Neural cell (in vitro differentiated cells): ENCODE measurements at regions not wholly inside any gene's neighbourhood (a gene's known extent, or its start where the extent isn't known, plus 50 kb on each side); places are given as distances from the start of the nearest gene placed in this dataset.

Source experiments
- EP300 ChIP-seq: fragments of 450-650 bp; conservative IDR thresholded peaks from 2 replicates; pipeline ENCODE4 v1.6.1; 2014; ENCODE audit warnings: antibody characterized with exemption, mild to moderate bottlenecking, moderate library complexity; ENCODE audit not compliant: poor library complexity, severe bottlenecking
- EZH2 ChIP-seq: fragments of 200-600, 300-800 bp; shearing (Covaris generic), sonication (generic); IDR thresholded peaks from 2 replicates; pipeline ENCODE4 v1.6.1; 2014; ENCODE audit warnings: antibody characterized with exemption, low read length, borderline replicate concordance, mild to moderate bottlenecking; ENCODE audit not compliant: insufficient read depth, poor library complexity, severe bottlenecking
- POLR2AphosphoS5 ChIP-seq: IDR thresholded peaks from 2 replicates; pipeline ENCODE4 v1.6.1; 2012
- RAD21 ChIP-seq: fragments of 450-650 bp; conservative IDR thresholded peaks from 2 replicates; pipeline ENCODE4 v1.6.1; 2014; ENCODE audit warnings: antibody characterized with exemption, mild to moderate bottlenecking, moderate library complexity
- TF ChIP-seq, protein P1 (sequence below): IDR thresholded peaks from 2 replicates; pipeline ENCODE4 v1.6.1; 2012; ENCODE audit warnings: borderline replicate concordance
- TF ChIP-seq, protein P2 (sequence below): fragments of 450-650 bp; IDR thresholded peaks from 2 replicates; pipeline ENCODE4 v1.5.1; 2014; ENCODE audit warnings: antibody characterized with exemption, mild to moderate bottlenecking, moderate library complexity; ENCODE audit not compliant: poor library complexity, severe bottlenecking

DNA sequence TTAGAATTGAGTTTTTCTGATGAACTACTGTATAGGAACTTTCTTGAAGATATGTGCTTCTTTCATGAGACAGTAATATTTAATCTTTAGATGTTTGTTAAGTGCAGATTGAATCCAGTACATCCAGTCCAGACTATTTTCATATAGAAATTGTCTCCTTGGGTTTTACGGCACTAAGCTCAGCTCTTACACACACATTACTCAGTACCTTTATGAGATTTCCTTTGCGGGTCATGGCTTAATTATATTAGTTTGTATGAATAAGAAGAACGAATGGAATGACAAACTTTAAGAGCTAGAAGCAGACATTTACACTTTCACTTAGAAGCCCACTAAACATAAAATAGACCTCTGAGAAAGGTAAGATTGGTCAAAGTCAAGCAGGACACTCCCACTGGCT lies 223.3 kb upstream of the THUMPD2 start:
- TF ChIP-seq, protein P1, sequence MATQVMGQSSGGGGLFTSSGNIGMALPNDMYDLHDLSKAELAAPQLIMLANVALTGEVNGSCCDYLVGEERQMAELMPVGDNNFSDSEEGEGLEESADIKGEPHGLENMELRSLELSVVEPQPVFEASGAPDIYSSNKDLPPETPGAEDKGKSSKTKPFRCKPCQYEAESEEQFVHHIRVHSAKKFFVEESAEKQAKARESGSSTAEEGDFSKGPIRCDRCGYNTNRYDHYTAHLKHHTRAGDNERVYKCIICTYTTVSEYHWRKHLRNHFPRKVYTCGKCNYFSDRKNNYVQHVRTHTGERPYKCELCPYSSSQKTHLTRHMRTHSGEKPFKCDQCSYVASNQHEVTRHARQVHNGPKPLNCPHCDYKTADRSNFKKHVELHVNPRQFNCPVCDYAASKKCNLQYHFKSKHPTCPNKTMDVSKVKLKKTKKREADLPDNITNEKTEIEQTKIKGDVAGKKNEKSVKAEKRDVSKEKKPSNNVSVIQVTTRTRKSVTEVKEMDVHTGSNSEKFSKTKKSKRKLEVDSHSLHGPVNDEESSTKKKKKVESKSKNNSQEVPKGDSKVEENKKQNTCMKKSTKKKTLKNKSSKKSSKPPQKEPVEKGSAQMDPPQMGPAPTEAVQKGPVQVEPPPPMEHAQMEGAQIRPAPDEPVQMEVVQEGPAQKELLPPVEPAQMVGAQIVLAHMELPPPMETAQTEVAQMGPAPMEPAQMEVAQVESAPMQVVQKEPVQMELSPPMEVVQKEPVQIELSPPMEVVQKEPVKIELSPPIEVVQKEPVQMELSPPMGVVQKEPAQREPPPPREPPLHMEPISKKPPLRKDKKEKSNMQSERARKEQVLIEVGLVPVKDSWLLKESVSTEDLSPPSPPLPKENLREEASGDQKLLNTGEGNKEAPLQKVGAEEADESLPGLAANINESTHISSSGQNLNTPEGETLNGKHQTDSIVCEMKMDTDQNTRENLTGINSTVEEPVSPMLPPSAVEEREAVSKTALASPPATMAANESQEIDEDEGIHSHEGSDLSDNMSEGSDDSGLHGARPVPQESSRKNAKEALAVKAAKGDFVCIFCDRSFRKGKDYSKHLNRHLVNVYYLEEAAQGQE: no peak
- TF ChIP-seq RAD21: no peak
- no peak for TF ChIP-seq EP300
- no peak for TF ChIP-seq EZH2
- TF ChIP-seq, protein P2, sequence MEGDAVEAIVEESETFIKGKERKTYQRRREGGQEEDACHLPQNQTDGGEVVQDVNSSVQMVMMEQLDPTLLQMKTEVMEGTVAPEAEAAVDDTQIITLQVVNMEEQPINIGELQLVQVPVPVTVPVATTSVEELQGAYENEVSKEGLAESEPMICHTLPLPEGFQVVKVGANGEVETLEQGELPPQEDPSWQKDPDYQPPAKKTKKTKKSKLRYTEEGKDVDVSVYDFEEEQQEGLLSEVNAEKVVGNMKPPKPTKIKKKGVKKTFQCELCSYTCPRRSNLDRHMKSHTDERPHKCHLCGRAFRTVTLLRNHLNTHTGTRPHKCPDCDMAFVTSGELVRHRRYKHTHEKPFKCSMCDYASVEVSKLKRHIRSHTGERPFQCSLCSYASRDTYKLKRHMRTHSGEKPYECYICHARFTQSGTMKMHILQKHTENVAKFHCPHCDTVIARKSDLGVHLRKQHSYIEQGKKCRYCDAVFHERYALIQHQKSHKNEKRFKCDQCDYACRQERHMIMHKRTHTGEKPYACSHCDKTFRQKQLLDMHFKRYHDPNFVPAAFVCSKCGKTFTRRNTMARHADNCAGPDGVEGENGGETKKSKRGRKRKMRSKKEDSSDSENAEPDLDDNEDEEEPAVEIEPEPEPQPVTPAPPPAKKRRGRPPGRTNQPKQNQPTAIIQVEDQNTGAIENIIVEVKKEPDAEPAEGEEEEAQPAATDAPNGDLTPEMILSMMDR: no peak
- TF ChIP-seq POLR2AphosphoS5: no peak
